Left renal pelvis (tissue), 4 donors: ENCODE measurements at regions not wholly inside any gene's neighbourhood (a gene's known extent, or its start where the extent isn't known, plus 50 kb on each side); places are given as distances from the start of the nearest gene placed in this dataset.

Experiments used
- DNase-seq, 4 donors: peaks; one replicate each; pipeline ENCODE4 v3.0.0-alpha.2; 2013; ENCODE audit warnings: low read depth in 4 of 4, low spot score in 3 of 4

GRCh38 chr14:98226411-98226810 lies 1045.6 kb downstream of the BCL11B start:
- DNase-seq, result no peak

- no peak for DNase-seq
Observed at GRCh38 chr14:98227000-98227726, 1044.8 kb downstream of the BCL11B start.

- no peak for DNase-seq
Observed at GRCh38 chr14:98227727-98228111, 1044.3 kb downstream of the BCL11B start.

- DNase-seq, result no peak
Observed at GRCh38 chr14:98229656-98230366, 1042.2 kb downstream of the BCL11B start.

- no peak for DNase-seq
Observed at GRCh38 chr14:98230411-98230810, 1041.6 kb downstream of the BCL11B start.

GRCh38 chr14:98231210-98231609 lies 1040.8 kb downstream of the BCL11B start:
- no peak for DNase-seq

GRCh38 chr14:98233656-98234055 lies 1038.3 kb downstream of the BCL11B start:
- DNase-seq, result no peak

GRCh38 chr14:98234208-98234607 lies 1037.8 kb downstream of the BCL11B start:
- no peak for DNase-seq

- DNase-seq, result no peak
Observed at GRCh38 chr14:98236314-98236713, 1035.7 kb downstream of the BCL11B start.

GRCh38 chr14:98237939-98238338 lies 1034.1 kb downstream of the BCL11B start:
- no peak for DNase-seq

GRCh38 chr14:98240376-98240775 lies 1031.6 kb downstream of the BCL11B start:
- no peak for DNase-seq

- no peak for DNase-seq
Observed at GRCh38 chr14:98242903-98243302, 1029.1 kb downstream of the BCL11B start.

- DNase-seq, result no peak
Observed at GRCh38 chr14:98243332-98243731, 1028.7 kb downstream of the BCL11B start.

GRCh38 chr14:98244162-98244948 lies 1027.6 kb downstream of the BCL11B start:
- no peak for DNase-seq

- DNase-seq, result no peak
Observed at GRCh38 chr14:98244966-98245569, 1026.9 kb downstream of the BCL11B start.

GRCh38 chr14:98249057-98249456 lies 1022.9 kb downstream of the BCL11B start:
- DNase-seq, result no peak

- no peak for DNase-seq
Observed at GRCh38 chr14:98249476-98249875, 1022.5 kb downstream of the BCL11B start.

GRCh38 chr14:98252820-98253219 lies 1019.2 kb downstream of the BCL11B start:
- no peak for DNase-seq

GRCh38 chr14:98259881-98260280 lies 1012.1 kb downstream of the BCL11B start:
- DNase-seq, result peak in 1 of 4 donors; percentile 6

- no peak for DNase-seq
Observed at GRCh38 chr14:98262566-98262965, 1009.4 kb downstream of the BCL11B start.

GRCh38 chr14:98269533-98269932 lies 1002.5 kb downstream of the BCL11B start:
- DNase-seq, result no peak
